ENCODE measurements at regions not wholly inside any gene's neighbourhood (a gene's known extent, or its start where the extent isn't known, plus 50 kb on each side); places are given as distances from the start of the nearest gene placed in this dataset.

DNA sequence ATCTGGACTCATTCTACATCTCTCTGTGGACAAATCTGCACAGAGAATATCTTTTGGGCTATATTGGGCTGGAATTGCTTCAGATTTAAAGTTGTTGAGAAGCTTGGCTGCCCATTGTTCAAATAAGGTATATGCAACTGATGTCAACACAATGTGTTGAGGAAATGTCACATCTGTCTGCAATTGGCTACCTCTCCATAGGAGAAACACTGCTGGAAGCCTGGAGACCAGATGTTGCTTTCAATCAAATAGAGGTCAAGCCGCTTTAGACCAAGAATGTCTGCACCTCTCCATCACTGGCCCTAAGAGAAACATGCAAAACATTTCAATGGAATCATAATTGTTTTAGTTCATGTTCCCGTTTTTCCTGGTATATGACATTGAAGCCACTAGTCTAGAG is 720.2 kb downstream of the SLC4A3 start:
- no peak for TF ChIP-seq POLR2A (IDR thresholded peaks at IDR 0.05; ENCODE audit: low read depth, low read length)
- TF ChIP-seq TAF1 (IDR thresholded peaks at IDR 0.05; ENCODE audit: low read depth, low read length), result no peak
- TF ChIP-seq POLR2AphosphoS5 (IDR thresholded peaks at IDR 0.05; ENCODE audit: low read depth, low read length), result no peak
- no peak for TF ChIP-seq POU2F2 (IDR thresholded peaks at IDR 0.05; ENCODE audit: low read depth, low read length)
- TF ChIP-seq PAX5 (IDR thresholded peaks at IDR 0.05; ENCODE audit: insufficient read depth, low read length, severe bottlenecking), result no peak
- no peak for TF ChIP-seq SPI1 (IDR thresholded peaks at IDR 0.05; ENCODE audit: low read depth, low read length)
